ENCODE measurements at regions not wholly inside any gene's neighbourhood (a gene's known extent, or its start where the extent isn't known, plus 50 kb on each side); places are given as distances from the start of the nearest gene placed in this dataset.

DNA sequence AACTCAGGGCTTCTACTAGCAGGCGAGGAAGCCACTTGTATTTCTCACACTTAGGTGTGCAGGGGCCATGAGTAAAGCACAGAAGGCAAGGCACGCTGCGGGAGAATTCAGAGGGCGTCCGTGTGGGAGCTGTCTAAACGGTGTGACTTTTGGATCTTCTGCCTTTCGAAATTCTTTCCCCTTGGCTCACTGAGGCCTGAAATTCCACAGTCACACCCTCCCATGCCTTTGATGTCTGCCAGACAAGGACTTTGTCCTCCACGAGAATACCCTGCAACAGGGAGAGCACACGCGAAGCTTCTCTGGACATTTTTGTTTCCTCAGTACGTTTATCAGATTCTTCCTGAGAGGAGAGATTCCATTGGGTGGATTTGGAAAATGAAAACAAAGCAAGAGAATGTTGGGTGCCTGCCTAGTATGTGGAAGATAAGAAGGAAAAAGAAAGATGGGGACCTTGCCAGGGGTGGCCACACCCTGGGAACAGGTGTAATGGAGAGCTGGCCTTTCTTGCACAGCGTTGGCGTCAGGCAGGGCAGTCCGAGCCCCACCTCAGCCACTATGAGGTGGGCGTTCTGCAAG is 235.7 kb downstream of the MYLK4 start (continued):
- TF ChIP-seq FOXJ3 (CRISPR knock-in tag; IDR thresholded peaks at IDR 0.05; ENCODE audit: borderline replicate concordance) (peak; percentile 93; the same call in 1 of the 2 replicates), ZMYM4 (CRISPR knock-in tag; IDR thresholded peaks at IDR 0.05) (peak; percentile 95), ZIK1 (CRISPR knock-in tag; IDR thresholded peaks at IDR 0.05; ENCODE audit: borderline replicate concordance, low read depth) (peak; percentile 62; the same call in 1 of the 2 replicates), ZNF777 (CRISPR knock-in tag; IDR thresholded peaks at IDR 0.05) (peak; percentile 77), ADNP (CRISPR knock-in tag; IDR thresholded peaks at IDR 0.05) (no peak), MLLT10 (CRISPR knock-in tag; IDR thresholded peaks at IDR 0.05) (no peak), RNF2 (conservative IDR thresholded peaks at IDR 0.05; ENCODE audit: low read depth) (no peak; the same call in 1 of the 2 replicates), ZMYM3 (CRISPR knock-in tag; IDR thresholded peaks at IDR 0.05) (peak; percentile 58; the same call in 1 of the 2 replicates), ZNF317 (CRISPR knock-in tag; IDR thresholded peaks at IDR 0.05) (0 out of 2 replicates have a peak, but pooled peaks have one; percentile 51), IKZF4 (CRISPR knock-in tag; IDR thresholded peaks at IDR 0.05; ENCODE audit: borderline replicate concordance, low read depth, not compliant biosample characterization) (peak; percentile 50), SRSF9 (IDR thresholded peaks at IDR 0.05; ENCODE audit: borderline replicate concordance, insufficient read depth, low read depth, low read length, poor library complexity, severe bottlenecking) (no peak), ZNF136 (CRISPR knock-in tag; IDR thresholded peaks at IDR 0.05; ENCODE audit: low read depth) (no peak), KLF12 (CRISPR knock-in tag; IDR thresholded peaks at IDR 0.05; ENCODE audit: borderline replicate concordance) (peak; percentile 62; the same call in 1 of the 2 replicates)
- TF ChIP-seq, protein P1, sequence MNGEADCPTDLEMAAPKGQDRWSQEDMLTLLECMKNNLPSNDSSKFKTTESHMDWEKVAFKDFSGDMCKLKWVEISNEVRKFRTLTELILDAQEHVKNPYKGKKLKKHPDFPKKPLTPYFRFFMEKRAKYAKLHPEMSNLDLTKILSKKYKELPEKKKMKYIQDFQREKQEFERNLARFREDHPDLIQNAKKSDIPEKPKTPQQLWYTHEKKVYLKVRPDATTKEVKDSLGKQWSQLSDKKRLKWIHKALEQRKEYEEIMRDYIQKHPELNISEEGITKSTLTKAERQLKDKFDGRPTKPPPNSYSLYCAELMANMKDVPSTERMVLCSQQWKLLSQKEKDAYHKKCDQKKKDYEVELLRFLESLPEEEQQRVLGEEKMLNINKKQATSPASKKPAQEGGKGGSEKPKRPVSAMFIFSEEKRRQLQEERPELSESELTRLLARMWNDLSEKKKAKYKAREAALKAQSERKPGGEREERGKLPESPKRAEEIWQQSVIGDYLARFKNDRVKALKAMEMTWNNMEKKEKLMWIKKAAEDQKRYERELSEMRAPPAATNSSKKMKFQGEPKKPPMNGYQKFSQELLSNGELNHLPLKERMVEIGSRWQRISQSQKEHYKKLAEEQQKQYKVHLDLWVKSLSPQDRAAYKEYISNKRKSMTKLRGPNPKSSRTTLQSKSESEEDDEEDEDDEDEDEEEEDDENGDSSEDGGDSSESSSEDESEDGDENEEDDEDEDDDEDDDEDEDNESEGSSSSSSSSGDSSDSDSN (CRISPR knock-in tag; IDR thresholded peaks at IDR 0.05), result no peak; the same call in 1 of the 2 replicates
- TF ChIP-seq, protein P2, sequence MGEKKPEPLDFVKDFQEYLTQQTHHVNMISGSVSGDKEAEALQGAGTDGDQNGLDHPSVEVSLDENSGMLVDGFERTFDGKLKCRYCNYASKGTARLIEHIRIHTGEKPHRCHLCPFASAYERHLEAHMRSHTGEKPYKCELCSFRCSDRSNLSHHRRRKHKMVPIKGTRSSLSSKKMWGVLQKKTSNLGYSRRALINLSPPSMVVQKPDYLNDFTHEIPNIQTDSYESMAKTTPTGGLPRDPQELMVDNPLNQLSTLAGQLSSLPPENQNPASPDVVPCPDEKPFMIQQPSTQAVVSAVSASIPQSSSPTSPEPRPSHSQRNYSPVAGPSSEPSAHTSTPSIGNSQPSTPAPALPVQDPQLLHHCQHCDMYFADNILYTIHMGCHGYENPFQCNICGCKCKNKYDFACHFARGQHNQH (CRISPR knock-in tag; IDR thresholded peaks at IDR 0.05), result peak; percentile 91; the same call in 1 of the 2 replicates
- TF ChIP-seq, protein P3, sequence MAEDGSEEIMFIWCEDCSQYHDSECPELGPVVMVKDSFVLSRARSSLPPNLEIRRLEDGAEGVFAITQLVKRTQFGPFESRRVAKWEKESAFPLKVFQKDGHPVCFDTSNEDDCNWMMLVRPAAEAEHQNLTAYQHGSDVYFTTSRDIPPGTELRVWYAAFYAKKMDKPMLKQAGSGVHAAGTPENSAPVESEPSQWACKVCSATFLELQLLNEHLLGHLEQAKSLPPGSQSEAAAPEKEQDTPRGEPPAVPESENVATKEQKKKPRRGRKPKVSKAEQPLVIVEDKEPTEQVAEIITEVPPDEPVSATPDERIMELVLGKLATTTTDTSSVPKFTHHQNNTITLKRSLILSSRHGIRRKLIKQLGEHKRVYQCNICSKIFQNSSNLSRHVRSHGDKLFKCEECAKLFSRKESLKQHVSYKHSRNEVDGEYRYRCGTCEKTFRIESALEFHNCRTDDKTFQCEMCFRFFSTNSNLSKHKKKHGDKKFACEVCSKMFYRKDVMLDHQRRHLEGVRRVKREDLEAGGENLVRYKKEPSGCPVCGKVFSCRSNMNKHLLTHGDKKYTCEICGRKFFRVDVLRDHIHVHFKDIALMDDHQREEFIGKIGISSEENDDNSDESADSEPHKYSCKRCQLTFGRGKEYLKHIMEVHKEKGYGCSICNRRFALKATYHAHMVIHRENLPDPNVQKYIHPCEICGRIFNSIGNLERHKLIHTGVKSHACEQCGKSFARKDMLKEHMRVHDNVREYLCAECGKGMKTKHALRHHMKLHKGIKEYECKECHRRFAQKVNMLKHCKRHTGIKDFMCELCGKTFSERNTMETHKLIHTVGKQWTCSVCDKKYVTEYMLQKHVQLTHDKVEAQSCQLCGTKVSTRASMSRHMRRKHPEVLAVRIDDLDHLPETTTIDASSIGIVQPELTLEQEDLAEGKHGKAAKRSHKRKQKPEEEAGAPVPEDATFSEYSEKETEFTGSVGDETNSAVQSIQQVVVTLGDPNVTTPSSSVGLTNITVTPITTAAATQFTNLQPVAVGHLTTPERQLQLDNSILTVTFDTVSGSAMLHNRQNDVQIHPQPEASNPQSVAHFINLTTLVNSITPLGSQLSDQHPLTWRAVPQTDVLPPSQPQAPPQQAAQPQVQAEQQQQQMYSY (CRISPR knock-in tag; IDR thresholded peaks at IDR 0.05), result no peak
